ENCODE measurements at regions not wholly inside any gene's neighbourhood (a gene's known extent, or its start where the extent isn't known, plus 50 kb on each side); places are given as distances from the start of the nearest gene placed in this dataset.

DNA sequence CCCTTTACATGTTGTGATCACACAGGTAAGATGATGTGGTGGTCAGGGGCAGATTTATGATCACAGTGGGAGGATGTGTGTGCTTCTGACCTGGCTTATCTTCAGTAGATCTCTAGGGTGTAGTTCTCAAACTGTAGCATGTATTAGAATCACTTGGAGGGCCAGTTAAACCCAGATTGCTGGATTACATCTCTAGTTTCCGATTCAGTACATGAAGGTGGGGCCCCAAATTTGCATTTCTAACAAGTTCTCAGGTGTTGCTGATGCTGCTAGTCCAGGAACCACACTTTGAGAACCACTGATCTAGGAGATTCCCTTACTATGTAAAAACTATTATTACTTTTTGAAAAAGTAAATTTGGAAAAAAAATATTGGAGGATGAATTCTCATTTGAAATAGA is 199.3 kb upstream of the GOLIM4 start:
- Histone ChIP-seq H3K27ac (no peak overlapping the region), H3K4me3 (no peak overlapping the region)

DNA sequence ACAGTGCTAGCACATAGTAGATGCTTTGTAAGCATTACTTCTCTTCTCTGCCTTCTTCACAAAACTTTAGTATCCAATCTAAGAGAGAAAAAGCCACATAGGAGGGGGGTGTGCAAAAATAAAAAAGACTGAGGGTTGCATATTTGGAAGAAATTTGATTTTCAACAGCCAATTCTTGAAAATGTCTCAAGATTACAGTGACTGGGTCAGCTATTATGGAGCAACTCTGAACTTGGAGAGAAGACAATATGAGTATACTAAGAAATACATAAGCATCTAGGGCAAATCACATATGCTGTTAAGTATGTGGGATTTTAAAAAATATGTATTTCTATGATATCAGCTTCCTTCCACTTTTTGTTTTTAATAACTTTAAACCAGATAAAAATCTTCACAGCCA is 196.6 kb upstream of the GOLIM4 start:
- Histone ChIP-seq H3K27ac (no peak overlapping the region), H3K4me3 (no peak overlapping the region)

DNA sequence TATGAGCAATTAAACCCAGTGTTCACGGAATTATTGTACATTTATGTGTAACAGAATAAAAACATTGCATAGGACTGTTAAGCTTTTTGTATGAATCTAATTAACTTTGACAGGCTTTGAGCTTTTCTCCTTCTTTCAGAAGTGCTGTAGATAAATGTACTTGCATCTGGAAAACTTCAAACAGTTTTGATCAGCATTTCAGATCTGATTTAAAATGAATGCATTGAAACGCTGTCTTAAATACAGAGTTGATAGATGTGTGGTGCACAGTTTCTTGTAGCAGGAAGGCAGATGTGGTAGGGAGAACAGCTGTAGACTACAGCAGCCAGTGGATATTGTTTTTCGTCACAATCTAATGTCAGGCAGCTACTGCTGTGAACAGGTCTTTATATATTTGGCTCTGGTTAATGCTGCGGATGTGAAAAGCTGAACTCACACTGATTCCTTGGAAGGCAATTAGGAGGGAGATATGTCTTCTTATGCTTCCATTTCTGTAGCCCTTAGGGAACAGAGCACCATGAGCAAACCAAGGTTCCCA is 193.8 kb upstream of the GOLIM4 start:
- Histone ChIP-seq H3K4me3 (no peak overlapping the region), H3K27ac (no peak overlapping the region)

DNA sequence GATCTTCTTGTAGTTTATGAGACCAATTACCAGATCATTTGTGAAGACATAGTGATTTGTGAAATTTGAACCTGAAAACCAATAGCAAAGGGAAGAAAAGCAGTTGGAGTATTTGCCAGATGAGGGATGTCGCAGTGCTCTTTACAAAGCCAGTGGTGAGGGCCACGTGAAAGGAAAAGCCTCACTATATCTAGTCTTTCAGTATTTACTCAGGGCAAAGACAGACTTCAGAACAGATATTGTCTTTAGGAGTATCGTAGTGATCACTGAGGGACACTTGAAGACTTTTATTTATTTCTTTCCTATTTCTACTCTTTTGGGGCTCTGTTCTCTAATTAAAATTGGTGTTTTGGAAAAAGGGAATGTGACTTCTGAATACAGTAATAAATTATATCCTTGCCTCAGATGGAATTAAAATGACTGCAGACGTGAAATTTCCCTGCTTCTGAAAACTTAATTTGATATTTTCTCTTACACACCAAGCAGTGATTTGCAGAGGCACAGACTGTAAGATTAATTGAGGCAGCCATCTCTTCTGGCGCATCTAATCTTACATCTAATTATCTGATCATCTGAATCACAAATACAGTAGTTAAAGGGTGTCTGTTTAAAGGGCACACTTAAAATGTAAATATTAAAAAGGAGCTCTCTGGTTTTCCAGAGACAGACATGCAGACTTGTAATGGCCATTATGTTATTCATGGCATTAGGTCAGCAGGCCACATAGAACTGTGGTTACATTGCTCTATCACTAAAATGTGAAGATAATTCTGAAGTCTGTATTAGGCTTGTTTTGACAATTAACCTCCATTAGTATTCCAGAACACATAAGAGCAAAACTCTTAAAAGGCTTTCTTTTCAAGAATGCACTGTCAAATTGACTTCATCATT is 193.0 kb upstream of the GOLIM4 start:
- Histone ChIP-seq H3K4me3 (no peak overlapping the region), H3K27ac (no peak overlapping the region)

DNA sequence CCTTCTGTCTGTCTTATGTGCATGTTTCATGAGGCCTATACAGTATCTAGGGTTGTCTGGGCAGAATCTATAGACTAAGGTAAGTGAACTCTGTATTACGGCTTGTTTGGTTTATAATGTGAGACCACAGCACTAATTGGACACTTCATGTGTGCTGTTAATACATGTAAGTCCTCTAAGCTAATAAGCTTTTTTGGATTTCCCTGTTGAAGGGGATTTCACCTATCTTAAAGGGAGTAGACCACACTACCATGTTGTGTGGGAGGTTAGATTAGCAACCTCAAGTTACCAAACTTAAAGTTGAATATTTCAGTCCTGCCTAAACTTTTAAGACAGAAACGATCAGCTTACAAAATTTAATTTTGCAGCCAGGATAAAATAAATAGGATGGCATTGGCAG is 189.8 kb upstream of the GOLIM4 start:
- Histone ChIP-seq H3K4me3 (no peak overlapping the region), H3K27ac (no peak overlapping the region)

DNA sequence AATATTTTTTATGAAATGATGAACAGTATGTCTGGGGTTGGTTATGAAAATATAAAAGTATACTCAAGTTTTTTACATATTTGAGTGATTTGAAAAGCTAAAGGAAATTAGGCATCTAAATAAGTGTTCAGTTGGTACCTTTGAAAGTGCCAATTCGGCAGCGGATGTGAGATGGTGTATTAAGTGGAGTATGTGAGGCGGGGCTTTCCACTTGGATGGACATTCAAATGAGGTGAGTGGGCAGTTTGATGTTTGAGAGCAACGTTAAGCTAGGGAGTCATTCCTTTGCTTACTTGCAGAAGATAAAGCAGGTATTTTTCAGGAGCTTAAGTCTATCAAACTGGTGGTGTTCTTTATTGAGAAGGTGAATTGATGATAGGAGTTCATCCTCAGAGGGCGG is 189.0 kb upstream of the GOLIM4 start:
- no peak overlapping the region for H3K27ac ChIP-seq
- H3K4me3 ChIP-seq: no peak overlapping the region

DNA sequence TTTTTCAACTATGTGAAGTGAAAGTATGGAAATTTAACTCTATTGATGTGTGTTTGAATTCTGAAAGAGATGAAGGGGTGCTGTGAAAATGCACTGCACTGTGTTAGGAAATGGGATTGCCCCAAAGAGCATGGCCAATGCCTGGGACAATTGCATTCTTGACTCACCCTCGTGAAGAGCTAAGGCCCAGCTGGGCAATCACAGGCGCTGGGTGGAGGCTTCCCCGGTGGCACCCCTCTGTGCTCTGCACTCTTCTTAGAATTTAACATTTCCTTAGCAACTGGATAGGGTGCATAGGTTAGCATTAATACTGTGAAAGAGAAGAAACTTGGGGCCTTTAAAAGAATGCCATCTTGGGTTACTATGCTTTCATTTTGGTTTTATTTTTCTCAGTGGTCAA is 179.9 kb upstream of the GOLIM4 start:
- H3K27ac ChIP-seq: no peak overlapping the region
- no peak overlapping the region for H3K4me3 ChIP-seq

DNA sequence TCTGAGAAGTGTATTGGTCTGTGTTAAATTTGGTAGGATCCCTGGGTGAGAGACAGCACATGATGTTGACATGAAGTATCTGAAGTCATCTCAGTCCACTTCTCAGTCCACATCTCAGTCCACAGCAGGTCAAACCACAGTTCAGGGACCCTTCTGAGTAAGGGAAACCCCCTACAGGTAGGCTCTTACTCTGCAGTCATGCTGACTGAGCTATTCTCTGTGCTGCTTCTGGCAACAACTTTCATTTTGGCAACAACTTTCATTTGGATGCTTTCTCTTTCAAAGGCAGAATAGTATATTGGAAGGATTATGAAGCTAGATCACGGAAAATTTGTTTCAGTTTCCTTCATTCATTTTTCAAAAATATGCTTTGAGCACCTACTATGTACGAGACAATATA is 178.2 kb upstream of the GOLIM4 start:
- Histone ChIP-seq H3K27ac (no peak overlapping the region), H3K4me3 (no peak overlapping the region)

DNA sequence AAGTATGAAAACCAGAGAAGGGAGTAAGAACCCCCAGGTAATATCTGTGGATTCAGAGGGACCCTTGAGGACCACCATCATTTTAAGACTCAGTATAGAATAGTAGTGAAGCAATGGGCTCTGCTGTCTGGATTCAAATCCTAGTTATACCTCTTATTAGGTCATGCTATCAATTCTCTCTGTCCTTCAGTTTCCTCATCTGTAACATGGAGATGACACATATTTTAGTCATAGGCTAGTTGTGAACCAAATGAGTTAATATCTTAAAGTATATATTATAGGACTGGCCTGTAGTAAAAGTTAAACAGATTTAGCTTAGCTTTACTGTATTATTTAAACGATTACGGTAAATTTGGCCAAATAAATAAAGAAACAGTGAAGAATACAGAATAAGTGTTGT is 177.3 kb upstream of the GOLIM4 start:
- H3K27ac ChIP-seq: no peak overlapping the region
- H3K4me3 ChIP-seq: no peak overlapping the region

DNA sequence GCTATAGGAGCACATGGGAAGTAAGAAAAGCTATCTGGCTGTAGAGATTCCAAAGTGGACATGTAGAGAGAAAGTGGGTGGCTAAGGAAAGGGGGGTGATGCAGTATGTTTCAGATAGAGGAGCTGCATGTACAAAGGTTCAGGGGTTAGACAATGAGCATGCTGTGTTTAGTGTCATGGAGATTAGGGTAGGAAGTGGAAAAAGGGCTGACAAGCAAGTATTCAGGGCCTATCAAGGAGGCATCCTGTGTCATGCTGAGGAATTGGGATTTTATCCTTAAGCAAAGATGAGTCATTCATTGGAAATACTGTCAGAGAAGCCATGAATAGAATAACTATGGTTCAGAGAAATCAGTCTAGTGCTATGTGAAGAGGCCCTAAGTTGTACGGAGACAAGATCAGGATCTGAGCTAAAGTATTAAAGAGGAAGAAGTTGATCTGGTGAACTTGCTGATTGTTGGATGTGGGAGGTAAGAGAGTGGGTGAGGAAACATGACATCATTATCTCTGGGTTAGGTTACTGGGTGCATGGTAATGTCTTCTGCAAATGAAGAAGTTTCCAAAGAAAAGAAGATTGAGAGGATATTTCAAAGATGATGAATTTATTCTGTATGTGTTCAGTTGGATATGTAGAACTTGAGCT is 176.7 kb upstream of the GOLIM4 start:
- H3K4me3 ChIP-seq: no peak overlapping the region
- no peak overlapping the region for H3K27ac ChIP-seq

DNA sequence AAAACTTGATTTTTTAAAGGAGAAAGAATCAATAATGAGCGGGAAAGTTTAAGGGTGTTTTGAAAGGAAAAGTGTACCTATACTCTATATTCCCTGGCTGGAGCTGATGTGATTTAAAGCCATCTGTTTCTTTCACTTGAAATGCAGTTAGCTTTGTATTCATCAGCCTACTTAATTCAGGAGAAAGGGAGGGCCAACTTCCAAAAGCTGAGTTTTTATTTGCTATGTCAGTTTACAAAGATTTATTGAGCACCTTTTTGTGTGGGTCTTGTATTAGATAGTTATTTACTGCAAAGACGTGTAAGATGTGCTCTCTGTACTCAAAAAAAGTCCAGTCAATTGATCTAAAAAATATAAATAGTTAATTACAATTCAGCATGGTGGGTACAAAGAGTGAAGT is 176.2 kb upstream of the GOLIM4 start:
- H3K4me3 ChIP-seq: no peak overlapping the region

DNA sequence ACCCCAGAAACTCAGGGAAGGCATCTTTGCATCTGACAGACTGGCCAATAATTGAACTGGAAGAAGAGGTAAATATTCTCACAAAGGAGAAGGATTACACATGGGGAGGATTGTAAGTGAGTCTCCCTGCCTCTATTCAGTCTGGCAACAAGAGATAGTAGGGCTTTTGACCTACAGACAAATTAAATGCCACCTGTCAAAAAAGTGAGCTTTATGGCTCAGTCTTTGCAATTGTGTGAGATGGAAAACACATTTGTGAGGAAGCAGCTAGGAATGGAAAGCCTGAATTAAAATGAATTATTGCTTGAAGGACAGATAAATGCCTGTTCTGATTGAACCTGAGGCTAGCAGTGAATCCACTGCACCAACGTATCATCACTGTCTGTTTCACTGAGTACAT is 173.3 kb upstream of the GOLIM4 start:
- H3K4me3 ChIP-seq: no peak overlapping the region
- no peak overlapping the region for H3K27ac ChIP-seq

More for the DNA sequence above, 176.2 kb upstream of the GOLIM4 start:
- no peak overlapping the region for H3K27ac ChIP-seq

DNA sequence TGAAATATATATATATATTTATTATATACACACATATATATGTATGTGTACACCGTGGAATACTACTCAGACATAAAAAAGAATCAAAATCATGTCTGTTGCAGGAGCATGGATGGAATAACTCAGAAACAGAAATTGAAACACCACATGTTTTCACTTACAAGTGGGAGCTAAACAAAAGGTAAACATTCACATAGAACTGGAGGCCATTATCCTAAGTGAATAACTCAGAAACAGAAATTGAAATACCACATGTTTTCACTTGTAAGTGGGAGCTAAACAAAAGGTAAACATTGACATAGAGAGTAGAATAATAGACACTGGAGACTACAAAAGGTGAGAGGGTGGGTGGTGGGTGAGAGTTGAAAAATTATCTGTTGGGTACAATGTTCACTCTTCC is 171.5 kb upstream of the GOLIM4 start:
- Histone ChIP-seq H3K27ac (no peak overlapping the region), H3K4me3 (no peak overlapping the region)

DNA sequence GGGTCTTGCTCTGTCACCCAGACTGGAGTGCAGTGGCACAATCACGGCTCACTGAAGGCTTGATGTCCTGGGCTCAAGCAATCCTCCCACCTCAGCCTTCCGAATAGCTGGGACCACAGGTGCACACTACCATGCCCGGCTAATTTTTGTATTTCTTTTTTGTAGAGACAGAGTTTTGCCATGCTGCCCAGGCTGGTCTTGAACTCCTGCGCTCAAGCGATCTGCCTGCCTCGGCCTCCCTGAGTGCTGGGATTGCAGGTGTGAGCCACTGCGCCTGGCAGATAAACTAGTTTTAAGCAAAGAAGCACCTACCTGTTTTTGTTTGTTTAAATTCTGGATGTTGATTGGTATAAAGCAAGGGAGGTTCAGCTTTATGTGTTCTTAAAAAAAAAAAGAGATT is 170.6 kb upstream of the GOLIM4 start:
- H3K4me3 ChIP-seq: no peak overlapping the region
- no peak overlapping the region for H3K27ac ChIP-seq

DNA sequence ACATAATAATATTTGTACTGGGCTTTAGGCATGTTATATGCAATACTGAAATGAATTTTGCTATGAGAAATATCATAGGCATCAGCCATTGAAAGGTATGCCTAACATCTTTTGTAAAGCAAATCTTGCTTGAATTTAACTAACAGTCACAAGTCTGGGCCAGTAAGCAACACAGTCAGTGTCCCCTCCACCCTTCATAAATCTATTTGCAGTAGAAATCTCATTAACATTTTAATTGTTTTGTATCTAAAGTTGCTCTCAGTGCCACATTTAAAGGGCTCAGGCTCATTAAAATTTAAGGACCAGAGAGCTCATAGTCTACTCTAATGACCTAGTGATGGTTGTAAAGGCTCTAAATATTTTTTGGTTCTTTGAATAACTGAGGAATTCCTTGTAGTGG is 167.2 kb upstream of the GOLIM4 start:
- no peak overlapping the region for H3K4me3 ChIP-seq
- no peak overlapping the region for H3K27ac ChIP-seq

DNA sequence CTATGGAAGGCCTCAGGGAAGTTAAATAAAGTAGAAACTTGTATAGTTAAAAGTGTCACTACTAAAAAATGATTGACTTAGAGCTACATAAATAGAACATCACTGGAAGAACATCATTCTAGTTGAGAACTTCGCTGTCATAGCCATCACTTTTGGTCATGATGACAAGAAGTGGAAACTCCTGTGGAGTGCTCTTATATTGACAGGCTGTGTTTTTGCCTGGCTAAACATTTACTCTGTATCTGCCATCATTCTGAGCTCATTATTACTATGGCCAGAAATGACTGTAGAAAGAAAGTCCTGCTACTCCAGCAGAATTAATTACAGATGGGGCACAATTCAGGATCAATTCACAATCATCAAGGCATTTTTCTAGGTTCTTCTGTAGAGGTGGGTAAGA is 165.1 kb upstream of the GOLIM4 start:
- Histone ChIP-seq H3K27ac (no peak overlapping the region), H3K4me3 (no peak overlapping the region)

DNA sequence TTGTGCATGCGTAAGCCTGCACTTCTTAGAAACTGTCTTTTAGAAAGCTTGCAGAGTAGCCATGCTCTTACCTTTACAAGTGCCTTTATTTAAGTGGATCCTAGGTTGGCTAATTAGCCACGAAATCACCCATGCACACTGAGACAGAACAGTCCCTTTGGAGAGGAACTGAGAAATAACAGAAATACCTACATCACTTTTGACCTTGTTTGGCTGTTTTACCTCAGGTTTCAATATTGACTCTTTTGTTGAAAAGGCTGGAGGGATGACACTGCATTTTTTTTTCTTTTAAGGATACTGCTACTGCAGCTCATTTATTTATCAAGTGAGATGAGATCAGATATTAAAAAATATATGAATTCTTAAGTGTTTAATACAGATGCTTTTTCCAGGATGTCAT is 155.6 kb upstream of the GOLIM4 start:
- H3K4me3 ChIP-seq: no peak overlapping the region
- H3K27ac ChIP-seq: no peak overlapping the region

DNA sequence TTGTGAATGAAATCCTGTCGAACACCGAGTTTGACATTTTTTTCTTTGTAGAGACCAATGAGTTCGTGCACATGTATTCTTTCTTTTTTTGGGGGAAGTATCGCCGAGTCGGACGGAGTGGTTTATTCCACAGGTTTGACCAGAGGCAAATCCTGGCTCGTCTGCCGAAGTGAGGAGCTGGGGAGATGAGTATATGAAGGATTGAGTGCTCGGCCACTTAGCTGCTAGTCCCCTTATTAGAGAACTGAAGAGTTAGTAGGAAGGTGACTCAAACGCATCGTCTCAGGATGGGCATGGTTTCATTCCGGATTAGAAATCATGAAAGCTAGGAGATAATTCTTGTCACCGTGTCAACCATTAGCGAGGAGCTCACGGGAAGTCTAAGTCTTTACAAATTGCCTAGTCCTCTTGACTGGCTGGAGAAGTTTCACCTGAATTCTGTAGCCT is 154.7 kb upstream of the GOLIM4 start:
- H3K4me3 ChIP-seq: peak overlapping the region in 6 of 7 experiments; percentile 33 to 52 (median 41)
- no peak overlapping the region for H3K27ac ChIP-seq

DNA sequence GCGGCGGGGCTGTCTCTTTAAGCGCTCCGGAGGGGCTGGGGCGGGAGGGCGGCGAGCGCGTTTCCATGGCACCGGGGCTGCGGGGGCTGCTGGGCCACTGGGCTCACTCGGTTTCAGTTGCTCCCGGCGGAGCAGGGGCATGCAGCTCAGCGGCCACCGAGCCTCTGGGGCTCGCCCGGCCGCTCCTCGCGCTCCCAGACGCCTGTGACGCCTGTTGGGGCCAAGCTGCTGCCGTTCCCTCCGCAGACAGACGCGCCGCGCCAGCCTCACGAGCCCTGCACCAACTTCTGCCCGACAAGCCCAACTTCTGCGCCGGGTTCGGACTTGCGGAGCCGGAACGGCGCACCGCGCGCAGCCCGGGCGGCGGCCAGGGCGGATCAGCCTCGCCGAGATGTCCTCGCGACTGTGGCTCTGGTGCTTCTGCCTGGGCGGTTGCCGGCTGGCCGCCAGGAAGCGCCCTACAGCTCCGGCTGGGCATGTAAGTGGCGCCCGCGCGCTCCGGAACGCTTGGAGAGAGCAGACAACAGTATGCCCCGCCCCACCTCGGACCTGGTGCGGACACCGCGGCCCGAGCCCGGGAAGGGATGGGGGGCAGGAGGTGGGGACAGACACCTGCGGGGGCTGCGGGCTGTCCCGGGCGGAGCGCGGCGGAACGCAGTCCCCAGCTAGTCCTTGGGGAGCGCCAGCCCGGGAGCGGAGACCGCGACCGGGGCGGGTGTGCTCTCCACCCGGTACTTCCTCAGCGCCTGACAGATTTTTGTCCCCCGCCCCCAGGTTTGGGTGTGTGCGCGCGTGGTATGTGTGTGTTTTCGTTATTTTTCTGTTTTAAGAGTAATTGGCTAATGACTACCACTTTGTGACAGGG is 154.1 kb upstream of the GOLIM4 start:
- H3K4me3 ChIP-seq: peak overlapping the region; percentile 33 to 52 (median 41)
- peak overlapping the region in 2 of 21 experiments; percentile 36 to 46 for H3K27ac ChIP-seq

DNA sequence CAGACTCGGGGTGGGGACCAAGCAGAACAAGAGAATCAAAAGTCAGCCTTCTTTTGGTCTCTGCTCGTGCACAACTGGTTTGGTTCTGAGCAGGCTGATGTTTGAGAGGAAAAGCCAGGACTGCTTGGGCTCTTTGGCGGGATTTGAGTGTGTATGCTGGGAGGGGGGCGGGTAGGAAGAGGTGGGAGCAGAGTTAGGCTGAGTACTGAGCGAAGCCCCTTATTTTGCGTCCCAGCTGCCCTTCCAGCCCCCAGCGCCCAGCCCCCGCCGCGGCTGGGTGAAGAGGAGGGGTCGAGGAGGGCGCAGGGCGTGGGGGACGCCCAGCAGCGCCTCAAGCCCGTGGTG is 153.5 kb upstream of the GOLIM4 start:
- peak overlapping the region in 2 of 21 experiments; percentile 36 to 46 for H3K27ac ChIP-seq

More for the DNA sequence above, 153.5 kb upstream of the GOLIM4 start:
- peak overlapping the region; percentile 33 to 52 (median 41) for H3K4me3 ChIP-seq

Data from skin epidermis (tissue), 12 donors.